ENCODE measurements at regions not wholly inside any gene's neighbourhood (a gene's known extent, or its start where the extent isn't known, plus 50 kb on each side); places are given as distances from the start of the nearest gene placed in this dataset.

GRCh38 chr7:24406789-24407299, 122.9 kb downstream of the NPY start:
- no peak for TF ChIP-seq CTCF (IDR thresholded peaks at IDR 0.05; ENCODE audit: low read depth, low read length)
- H3K4me3 ChIP-seq (ENCODE audit: low read depth, low read length), result no peak overlapping the region

GRCh38 chr7:24407965-24408364, 124.0 kb downstream of the NPY start:
- TF ChIP-seq CTCF (IDR thresholded peaks at IDR 0.05; ENCODE audit: low read depth, low read length), result no peak
- H3K4me3 ChIP-seq (ENCODE audit: low read depth, low read length), result no peak overlapping the region

- TF ChIP-seq CTCF (IDR thresholded peaks at IDR 0.05; ENCODE audit: low read depth, low read length), result no peak
Observed at GRCh38 chr7:24408798-24409430, 124.9 kb downstream of the NPY start.

GRCh38 chr7:24409431-24410024, 125.5 kb downstream of the NPY start:
- no peak for TF ChIP-seq CTCF (IDR thresholded peaks at IDR 0.05; ENCODE audit: low read depth, low read length)
- H3K4me3 ChIP-seq (ENCODE audit: low read depth, low read length), result no peak overlapping the region

More at GRCh38 chr7:24408798-24409430, 124.9 kb downstream of the NPY start:
- no peak overlapping the region for H3K4me3 ChIP-seq (ENCODE audit: low read depth, low read length)

- TF ChIP-seq CTCF (IDR thresholded peaks at IDR 0.05; ENCODE audit: low read depth, low read length), result no peak
Observed at GRCh38 chr7:24411226-24411625, 127.2 kb downstream of the NPY start.

GRCh38 chr7:24417526-24418120, 133.6 kb downstream of the NPY start:
- no peak overlapping the region for H3K4me3 ChIP-seq (ENCODE audit: low read depth, low read length)
- no peak for TF ChIP-seq CTCF (IDR thresholded peaks at IDR 0.05; ENCODE audit: low read depth, low read length)

More at GRCh38 chr7:24411226-24411625, 127.2 kb downstream of the NPY start:
- H3K4me3 ChIP-seq (ENCODE audit: low read depth, low read length), result no peak overlapping the region

GRCh38 chr7:24419077-24419476, 135.1 kb downstream of the NPY start:
- H3K4me3 ChIP-seq (ENCODE audit: low read depth, low read length), result no peak overlapping the region
- TF ChIP-seq CTCF (IDR thresholded peaks at IDR 0.05; ENCODE audit: low read depth, low read length), result no peak
